H54 (cell line): ENCODE measurements at regions not wholly inside any gene's neighbourhood (a gene's known extent, or its start where the extent isn't known, plus 50 kb on each side); places are given as distances from the start of the nearest gene placed in this dataset.

Experiments used
- DNase-seq: peaks from one replicate; pipeline ENCODE4 v3.0.0; 2011; ENCODE audit warnings: low spot score, mixed read lengths; ENCODE audit not compliant: insufficient read length
- FAIRE-seq: peaks from 3 replicates; lab custom pipeline; 2011; peaks lifted over from hg19 to GRCh38; lab: Jason Lieb, UNC
- POLR2A ChIP-seq: IDR thresholded peaks from 2 replicates; pipeline ENCODE4 v1.6.1; 2011; ENCODE audit warnings: low read depth, mild to moderate bottlenecking, low read length

DNA sequence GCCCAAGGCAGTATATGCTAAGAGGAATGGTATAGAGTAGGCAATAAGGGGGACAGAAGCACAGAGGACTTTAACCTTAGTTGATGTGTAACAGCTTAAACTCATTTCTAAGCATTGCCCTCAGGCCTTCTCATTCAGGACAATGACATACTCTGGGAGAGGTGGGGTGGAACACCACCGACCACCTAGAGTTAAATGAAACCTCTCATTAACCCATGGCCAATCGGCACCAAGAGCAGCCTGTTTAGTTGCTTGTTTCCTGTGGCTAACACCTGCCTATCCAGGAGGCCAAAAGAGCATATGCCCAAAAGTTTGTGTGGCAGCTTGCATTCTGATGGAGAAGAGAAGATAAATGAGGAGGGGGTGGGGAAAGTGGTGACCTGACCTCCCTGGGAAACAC, 50.0 kb downstream of the PABIR2 start:
- DNase-seq (no peak), FAIRE-seq (no peak)
- no peak for TF ChIP-seq POLR2A

DNA sequence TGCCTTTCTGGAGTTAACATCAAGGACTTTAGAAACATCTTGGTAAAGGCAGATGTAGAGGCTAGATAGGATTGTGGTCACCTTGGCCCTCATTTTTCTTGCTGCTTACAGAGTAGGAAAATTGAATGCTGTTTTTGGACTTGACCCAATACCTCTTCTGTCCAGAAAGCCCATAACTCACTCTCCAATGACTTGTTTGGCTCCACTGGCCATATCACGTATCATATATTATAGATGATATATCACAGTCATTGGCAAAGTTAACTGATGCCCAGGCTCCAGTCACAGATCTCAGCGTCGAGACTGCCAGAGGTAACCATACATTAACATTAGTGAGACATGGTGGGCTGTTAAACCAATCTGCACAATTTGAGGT, 50.6 kb downstream of the PABIR2 start:
- no peak for TF ChIP-seq POLR2A
- no peak for DNase-seq
- no peak for FAIRE-seq

DNA sequence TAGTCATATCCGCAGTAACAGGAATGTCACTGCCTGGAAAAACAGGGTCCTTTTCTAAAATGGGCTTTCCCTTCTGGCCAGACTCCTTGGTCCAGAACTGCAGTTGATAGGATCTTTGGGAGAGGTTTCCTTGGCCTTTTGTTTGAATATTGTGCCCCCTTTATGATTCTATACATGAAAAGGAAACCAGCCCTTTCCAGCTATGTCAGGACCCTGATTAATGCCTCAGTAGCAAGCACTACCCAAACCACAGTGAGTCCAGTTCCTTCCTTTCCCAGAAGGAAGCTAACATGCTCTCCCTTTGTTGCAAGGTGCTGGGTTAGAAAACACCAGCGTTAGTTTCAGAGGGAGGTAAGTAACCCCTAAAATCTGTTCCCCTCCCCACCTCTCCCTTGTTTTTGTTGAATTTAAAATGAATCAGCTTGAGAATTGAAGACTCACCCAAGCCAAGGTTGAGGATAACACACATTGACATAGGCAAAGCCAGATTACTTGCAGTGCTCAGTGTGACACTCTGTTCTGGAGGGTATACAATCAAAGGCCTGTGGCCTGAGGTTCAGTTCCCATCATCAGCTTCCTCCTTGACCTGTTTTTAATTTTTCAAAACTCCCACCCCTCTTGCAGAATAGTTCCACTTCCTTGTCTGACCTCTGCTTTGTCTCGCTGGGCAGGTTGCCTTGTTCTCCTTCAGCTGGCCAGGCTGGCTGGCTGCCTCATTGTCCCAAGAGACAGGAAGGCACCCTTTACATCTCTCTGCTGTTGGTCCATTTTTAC, 51.2 kb downstream of the PABIR2 start:
- no peak for TF ChIP-seq POLR2A
- DNase-seq (no peak), FAIRE-seq (no peak)

DNA sequence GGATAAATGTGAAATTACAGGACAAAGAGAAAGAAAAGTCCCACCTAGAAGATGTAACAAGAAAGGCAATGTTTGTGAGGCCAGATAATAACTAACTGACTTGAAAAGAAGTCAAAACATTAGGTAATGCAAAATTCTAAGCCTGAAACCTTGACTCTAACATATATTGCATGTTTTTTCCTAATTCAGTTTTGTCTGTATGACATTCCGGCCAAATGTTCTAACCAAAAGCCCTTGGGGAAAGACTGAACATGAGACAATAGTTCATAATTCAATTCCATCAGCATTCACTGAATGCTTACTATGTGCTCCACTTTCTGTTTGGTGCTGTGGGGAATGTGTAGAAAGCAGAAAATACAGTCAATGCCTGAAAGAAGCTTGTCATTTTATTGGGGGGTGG, 53.9 kb downstream of the PABIR2 start:
- no peak for TF ChIP-seq POLR2A
- DNase-seq (no peak), FAIRE-seq (no peak)

- TF ChIP-seq POLR2A, result no peak
- FAIRE-seq (no peak), DNase-seq (no peak)
Measured at GRCh38 chrX:134742573-134742972, 54.4 kb downstream of the PABIR2 start.

- no peak for FAIRE-seq
Measured at GRCh38 chrX:134741746-134742145, 55.3 kb downstream of the PABIR2 start.

DNA sequence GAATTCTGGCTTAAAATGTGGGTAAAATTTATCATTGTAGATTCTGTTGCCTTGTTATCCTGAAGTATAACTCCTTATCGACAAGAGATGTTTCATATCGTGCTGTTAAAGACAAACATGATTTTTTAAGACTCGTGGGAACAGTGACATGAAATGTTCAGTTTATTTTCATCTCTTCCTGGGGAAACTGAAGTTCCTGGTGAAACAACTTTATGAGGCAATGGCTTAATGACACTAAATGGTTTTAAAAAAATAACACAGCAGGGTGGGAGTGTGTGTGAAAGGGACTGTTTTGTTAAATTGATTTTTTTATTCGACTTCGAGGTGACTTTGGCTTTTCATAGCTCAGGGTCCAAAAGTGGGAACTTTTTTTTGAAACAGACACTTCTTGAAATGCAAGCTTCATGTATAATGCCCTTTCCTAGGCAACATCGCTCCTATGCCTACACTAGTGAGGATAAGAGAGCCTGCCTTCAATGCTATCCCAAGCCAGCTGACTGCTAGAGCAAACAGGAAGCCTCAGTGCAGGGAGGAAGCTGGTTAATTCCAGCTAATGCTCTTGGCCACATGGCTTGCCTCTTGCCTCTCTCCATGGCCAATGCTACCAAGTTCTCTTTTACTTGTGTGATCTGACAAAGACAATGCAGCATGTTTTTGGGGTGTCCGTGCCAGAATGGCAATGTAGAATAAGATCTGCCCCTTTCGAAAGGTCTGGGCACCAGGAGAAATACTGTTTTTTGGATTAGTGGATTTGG, 57.8 kb downstream of the PABIR2 start:
- TF ChIP-seq POLR2A, result no peak
- DNase-seq, result no peak
- FAIRE-seq, result no peak

More at GRCh38 chrX:134741746-134742145, 55.3 kb downstream of the PABIR2 start:
- TF ChIP-seq POLR2A, result no peak
- DNase-seq, result no peak

- TF ChIP-seq POLR2A, result no peak
- no peak for DNase-seq
- no peak for FAIRE-seq
Measured at GRCh38 chrX:134738445-134738844, 58.6 kb downstream of the PABIR2 start.

DNA sequence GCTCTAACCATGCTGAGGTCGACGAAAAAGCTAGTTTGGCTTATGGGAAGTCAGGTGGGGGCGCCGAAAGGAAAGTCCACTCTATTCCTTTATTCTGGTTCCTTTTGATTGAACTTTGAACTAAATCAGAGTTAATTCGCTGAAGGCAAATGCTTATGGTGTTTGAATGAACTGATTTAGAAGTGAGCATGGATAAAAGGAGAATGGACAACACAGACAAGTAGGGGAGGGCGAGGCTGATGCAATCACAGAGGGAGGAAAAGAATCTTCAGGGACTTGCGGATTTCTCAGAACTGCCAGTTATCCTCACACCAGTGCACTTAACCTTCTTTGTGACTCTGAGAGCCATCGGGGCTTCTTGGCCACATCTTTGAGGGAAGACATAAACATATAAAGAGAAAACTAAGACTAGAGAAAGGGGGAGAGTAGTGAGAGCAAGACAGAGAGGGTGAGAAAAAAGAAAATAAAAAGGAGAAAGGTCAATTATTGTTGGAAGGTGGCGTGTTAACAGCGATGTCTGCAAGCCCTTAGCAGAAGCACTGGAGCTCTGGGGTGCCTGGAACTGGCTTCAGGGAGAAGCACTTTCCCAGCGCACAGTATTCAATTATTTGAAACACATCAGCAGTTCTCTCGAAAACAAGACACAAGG, 59.2 kb downstream of the PABIR2 start:
- DNase-seq, result no peak
- TF ChIP-seq POLR2A, result no peak
- FAIRE-seq, result no peak

DNA sequence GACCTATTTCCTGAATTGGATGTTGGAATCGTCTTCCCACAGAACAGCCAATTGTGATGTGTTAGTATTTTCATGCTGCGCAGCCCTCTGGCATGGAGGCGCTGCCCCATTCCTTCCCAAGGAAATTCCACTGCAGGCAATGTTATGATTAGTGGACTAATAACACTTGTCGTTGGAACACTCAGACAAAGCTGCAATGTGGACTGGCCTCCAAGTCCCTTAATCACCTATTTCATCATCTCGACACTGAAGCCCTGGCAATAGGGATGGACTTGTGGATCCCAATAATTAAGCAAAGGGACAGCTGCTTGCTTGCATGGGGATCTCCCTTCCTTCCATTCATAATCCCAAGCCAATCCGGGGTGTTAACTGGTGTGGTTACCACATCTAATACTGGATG, 59.9 kb downstream of the PABIR2 start:
- no peak for FAIRE-seq

DNA sequence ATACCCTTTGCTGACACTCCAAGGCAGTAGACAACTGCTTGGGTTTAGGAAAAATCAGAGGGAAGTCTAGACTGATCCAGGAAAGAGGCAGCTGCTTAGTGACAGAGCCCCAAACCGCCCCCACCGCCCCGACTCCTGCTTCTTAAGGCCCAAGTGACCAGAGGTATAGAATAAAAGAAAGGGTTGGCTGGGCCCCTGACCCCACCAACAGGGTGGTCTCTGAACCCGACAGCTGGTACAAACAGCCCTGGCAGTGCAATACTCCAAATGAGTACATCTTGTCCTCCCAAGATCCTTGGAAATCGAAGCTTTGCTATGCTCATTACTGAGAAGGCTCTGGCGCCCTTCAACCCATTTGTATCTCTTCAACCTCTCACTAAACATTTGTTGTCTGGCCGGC, 60.6 kb downstream of the PABIR2 start:
- TF ChIP-seq POLR2A, result no peak
- FAIRE-seq (no peak), DNase-seq (no peak)

More for the DNA sequence above, 59.9 kb downstream of the PABIR2 start:
- TF ChIP-seq POLR2A, result no peak
- DNase-seq, result no peak

DNA sequence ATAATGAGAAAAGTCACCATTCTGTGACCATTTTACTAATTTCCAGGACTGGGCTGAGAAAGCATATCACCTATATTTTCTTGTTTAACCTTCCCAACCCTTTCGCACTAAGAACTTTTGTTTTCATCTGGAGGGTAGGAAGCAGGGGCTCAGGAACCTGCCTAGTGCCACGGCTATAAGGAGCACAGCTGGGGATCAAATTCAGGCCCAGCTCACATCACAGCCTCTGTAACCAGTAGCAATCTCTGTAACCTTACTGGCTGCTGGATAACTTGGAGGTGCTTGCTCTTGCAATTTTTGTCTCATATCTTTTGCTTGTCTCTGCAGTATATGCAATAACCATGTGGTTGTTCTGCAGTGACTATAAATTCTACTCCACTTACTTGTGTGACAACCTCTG, 62.0 kb downstream of the PABIR2 start:
- FAIRE-seq (no peak), DNase-seq (no peak)
- TF ChIP-seq POLR2A, result no peak

DNA sequence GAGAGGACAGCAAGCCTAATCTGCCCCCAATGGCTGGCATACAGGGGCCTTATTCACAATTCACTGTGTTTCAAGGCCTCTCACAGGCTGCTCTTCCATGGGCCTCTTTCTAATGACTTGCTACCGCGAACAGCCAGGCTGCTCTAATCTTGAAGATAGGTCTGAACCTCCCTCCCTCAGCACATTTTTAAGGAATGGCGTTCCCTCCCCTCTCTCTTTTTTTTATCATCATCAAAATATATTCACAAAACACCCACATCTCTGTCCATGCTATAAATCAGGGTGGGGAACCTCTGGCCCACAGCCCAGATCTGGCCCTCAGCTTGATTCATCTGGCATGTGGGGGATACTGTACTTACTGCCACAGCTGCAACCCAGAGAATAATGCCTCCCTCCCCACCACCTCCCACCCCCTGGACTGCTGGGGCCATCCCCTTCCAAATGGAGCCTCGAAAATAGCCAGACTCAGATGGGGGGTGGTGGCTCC, 62.5 kb downstream of the PABIR2 start:
- peak; percentile 5 for DNase-seq
- TF ChIP-seq POLR2A, result no peak
- FAIRE-seq, result no peak

DNA sequence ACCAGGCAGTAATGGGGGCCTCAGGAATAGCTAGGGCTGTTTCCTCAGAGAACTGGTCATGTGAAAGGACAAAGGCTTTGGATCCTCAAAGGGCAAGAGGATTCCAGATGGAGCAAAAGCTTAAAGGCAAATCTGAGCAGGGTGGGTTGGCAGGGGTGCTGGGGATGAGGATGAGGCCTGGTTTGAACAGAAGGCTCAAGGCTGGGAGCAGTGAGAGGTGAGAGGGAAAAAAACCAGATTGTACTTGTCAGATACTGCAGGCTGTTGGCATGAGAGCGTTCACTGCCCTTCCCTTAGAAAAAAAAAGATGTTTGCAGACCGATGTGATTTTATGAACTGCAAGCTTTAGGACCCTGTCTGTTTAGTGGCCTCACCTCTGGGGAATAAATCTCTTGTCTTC, 63.4 kb downstream of the PABIR2 start:
- no peak for FAIRE-seq
- DNase-seq, result no peak
- TF ChIP-seq POLR2A, result no peak
